H1 (cell line): ENCODE measurements at regions not wholly inside any gene's neighbourhood (a gene's known extent, or its start where the extent isn't known, plus 50 kb on each side); places are given as distances from the start of the nearest gene placed in this dataset.

ENCODE experiments used
- CTCF ChIA-PET: fragments of 300-600 bp; sonication (Branson Sonifier 250); formaldehyde crosslinking; loops from one replicate; lab custom pipeline; 2021; ENCODE audit not compliant: partially characterized antibody; lab: Charles Lee
- POLR2A ChIA-PET: fragments of 300-600 bp; sonication (Branson Sonifier 250); formaldehyde crosslinking; loops from one replicate; lab custom pipeline; 2021; ENCODE audit warnings: inconsistent platforms; ENCODE audit not compliant: partially characterized antibody; lab: Charles Lee
- DNase-seq, 2 experiments: peaks; one replicate each; pipeline versions ENCODE4 v3.0.0 to v3.0.0-alpha.2; 2010 to 2022; ENCODE audit warnings: low spot score in 2 of 2, low read depth in 1 of 2, mixed read lengths in 1 of 2
- FAIRE-seq: peaks from 2 replicates; lab custom pipeline; 2011; peaks lifted over from hg19 to GRCh38; lab: Jason Lieb, UNC
- H2AFZ ChIP-seq: 2 replicates; pipeline ENCODE4 v1.8.1; 2012; ENCODE audit warnings: low read length, inconsistent platforms
- H2AK5ac ChIP-seq: 2 replicates; pipeline ENCODE4 v1.6.1; 2013; ENCODE audit warnings: low read depth, low read length
- H2BK120ac ChIP-seq: replicated peaks from 2 replicates; pipeline ENCODE3; 2013; ENCODE audit warnings: low read depth, low read length, inconsistent platforms
- H2BK12ac ChIP-seq: 2 replicates; pipeline ENCODE4 v1.6.1; 2013; ENCODE audit warnings: low read depth, low read length
- H2BK15ac ChIP-seq: 2 replicates; pipeline ENCODE4 v1.6.1; 2013; ENCODE audit warnings: low read length
- H2BK20ac ChIP-seq: 2 replicates; pipeline ENCODE4 v1.6.1; 2013; ENCODE audit warnings: low read length
- H2BK5ac ChIP-seq: 2 replicates; pipeline ENCODE4 v1.6.1; 2013; ENCODE audit warnings: low read depth, low read length
- H3K14ac ChIP-seq: 2 replicates; pipeline ENCODE4 v1.6.1; 2013; ENCODE audit warnings: inconsistent platforms; ENCODE audit not compliant: insufficient read length
- H3K18ac ChIP-seq: 2 replicates; pipeline ENCODE4 v1.6.1; 2013; ENCODE audit warnings: low read length; ENCODE audit errors: extremely low read depth
- H3K23ac ChIP-seq: 2 replicates; pipeline ENCODE4 v1.6.1; 2013; ENCODE audit warnings: inconsistent platforms; ENCODE audit not compliant: insufficient read length
- H3K23me2 ChIP-seq: 2 replicates; pipeline ENCODE4 v1.6.1; 2013; ENCODE audit warnings: low read depth, low read length
- H3K27ac ChIP-seq: 2 replicates; pipeline ENCODE4 v1.6.1; 2011; ENCODE audit warnings: low read depth, low read length, inconsistent platforms
- H3K27me3 ChIP-seq, 4 experiments: replicated peaks in 1 of 4; 1 replicate in 1 of 4; 2 replicates in 3 of 4; pipeline versions ENCODE4 v1.6.1 to v1.8.1; 2011 to 2013; ENCODE audit warnings: low read length in 3 of 4, mild to moderate bottlenecking in 3 of 4, inconsistent platforms in 2 of 4, mixed read lengths in 2 of 4, moderate library complexity in 1 of 4; ENCODE audit not compliant: control insufficient read depth in 3 of 4, insufficient read depth in 3 of 4; ENCODE audit errors: extremely low read depth in 1 of 4
- H3K36me3 ChIP-seq, 4 experiments: 2 replicates each; pipeline versions ENCODE4 v1.6.1 to v1.8.1; 2011 to 2013; ENCODE audit warnings: mild to moderate bottlenecking in 4 of 4, low read length in 3 of 4, moderate library complexity in 2 of 4, control low read depth in 1 of 4, inconsistent platforms in 1 of 4; ENCODE audit not compliant: insufficient read depth in 4 of 4, control insufficient read depth in 2 of 4
- H3K4ac ChIP-seq: replicated peaks from 2 replicates; pipeline ENCODE3; 2013; ENCODE audit warnings: low read length, low read depth, mixed read lengths, inconsistent platforms; ENCODE audit not compliant: insufficient read length
- H3K4me1 ChIP-seq, 4 experiments: replicated peaks in 1 of 4; 1 replicate in 1 of 4; 2 replicates in 3 of 4; pipeline versions ENCODE4 v1.6.1 to v1.8.1; 2011 to 2013; ENCODE audit warnings: low read length in 3 of 4, inconsistent platforms in 2 of 4, mixed read lengths in 1 of 4; ENCODE audit not compliant: insufficient read depth in 4 of 4, control insufficient read depth in 3 of 4
- H3K4me2 ChIP-seq, 2 experiments: 2 replicates each; pipeline versions ENCODE4 v1.6.1 to v1.8.1; 2011 to 2013; ENCODE audit warnings: low read depth in 2 of 2, low read length in 2 of 2, control low read depth in 1 of 2, inconsistent platforms in 1 of 2, mild to moderate bottlenecking in 1 of 2; ENCODE audit not compliant: insufficient read depth in 1 of 2
- H3K4me3 ChIP-seq, 4 experiments: fragments of 200-600, 300-600 bp in 1 of 4; sonication (generic), shearing (Covaris generic), sonication (Bioruptor Twin) in 1 of 4; 2 replicates each; pipeline versions ENCODE4 v1.5.1 to v1.8.1; 2011 to 2016; ENCODE audit warnings: low read length in 4 of 4, low read depth in 3 of 4, control low read depth in 2 of 4, inconsistent platforms in 2 of 4, mild to moderate bottlenecking in 2 of 4, mixed read lengths in 1 of 4, moderate library complexity in 1 of 4; ENCODE audit not compliant: insufficient read depth in 2 of 4; ENCODE audit errors: extremely low read depth in 1 of 4
- H3K56ac ChIP-seq: replicated peaks from 2 replicates; pipeline ENCODE3; 2013; ENCODE audit warnings: low read depth, mild to moderate bottlenecking, mixed read lengths, low read length, inconsistent platforms; ENCODE audit not compliant: insufficient read length
- H3K79me1 ChIP-seq: 2 replicates; pipeline ENCODE4 v1.6.1; 2013; ENCODE audit warnings: low read depth, low read length, control low read depth
- H3K79me2 ChIP-seq, 2 experiments: 2 replicates each; pipeline versions ENCODE4 v1.6.1 to v1.8.1; 2012 to 2013; ENCODE audit warnings: low read length in 2 of 2, mild to moderate bottlenecking in 2 of 2, inconsistent platforms in 1 of 2; ENCODE audit not compliant: insufficient read depth in 2 of 2, control insufficient read depth in 1 of 2
- H3K9ac ChIP-seq, 4 experiments: replicated peaks in 1 of 4; 1 replicate in 1 of 4; 2 replicates in 3 of 4; pipeline versions ENCODE4 v1.6.1 to v1.8.1; 2011 to 2013; ENCODE audit warnings: low read depth in 3 of 4, low read length in 3 of 4, control low read depth in 2 of 4, mild to moderate bottlenecking in 2 of 4, moderate library complexity in 2 of 4, inconsistent platforms in 1 of 4; ENCODE audit errors: extremely low read depth in 1 of 4
- H3K9me3 ChIP-seq, 2 experiments: 2 replicates each; pipeline versions ENCODE4 v1.6.1 to v1.8.1; 2012 to 2013; ENCODE audit warnings: mild to moderate bottlenecking in 2 of 2, moderate library complexity in 2 of 2, control low read depth in 1 of 2, inconsistent platforms in 1 of 2, low read depth in 1 of 2, low read length in 1 of 2, mixed read lengths in 1 of 2; ENCODE audit not compliant: insufficient read depth in 2 of 2
- H4K20me1 ChIP-seq, 2 experiments: replicated peaks in 1 of 2; 2 replicates each; pipeline versions ENCODE3 to v1.8.1; 2011 to 2013; ENCODE audit warnings: inconsistent platforms in 2 of 2, low read length in 2 of 2, mild to moderate bottlenecking in 1 of 2; ENCODE audit not compliant: insufficient read depth in 2 of 2, control insufficient read depth in 1 of 2
- H4K5ac ChIP-seq: 2 replicates; pipeline ENCODE4 v1.6.1; 2013; ENCODE audit warnings: low read length, low read depth, mixed read lengths, inconsistent platforms; ENCODE audit not compliant: insufficient read length
- H4K8ac ChIP-seq: 2 replicates; pipeline ENCODE4 v1.8.0; 2013; ENCODE audit warnings: mild to moderate bottlenecking, moderate library complexity, low read length, inconsistent platforms; ENCODE audit not compliant: insufficient read depth; ENCODE audit errors: extremely low read depth
- H4K91ac ChIP-seq: replicated peaks from 2 replicates; pipeline ENCODE3; 2013; ENCODE audit warnings: low read length, mixed read lengths, inconsistent platforms; ENCODE audit not compliant: insufficient read length
- CBX8 ChIP-seq: fragments of 300-800, 300-1000 bp; sonication (generic); IDR thresholded peaks from 2 replicates; pipeline ENCODE4 v1.7.1; 2016; ENCODE audit warnings: low read depth, low read length, borderline replicate concordance
- CEBPB ChIP-seq: IDR thresholded peaks from 2 replicates; pipeline ENCODE4 v1.6.1; 2012; ENCODE audit warnings: low read depth, low read length
- CHD1 ChIP-seq: IDR thresholded peaks from 2 replicates; pipeline ENCODE4 v1.6.1; 2012; ENCODE audit warnings: low read depth, low read length, improper control_type of control experiment
- CHD2 ChIP-seq: IDR thresholded peaks from 2 replicates; pipeline ENCODE4 v1.6.1; 2012; ENCODE audit warnings: low read length, improper control_type of control experiment
- KDM4A ChIP-seq: IDR thresholded peaks from one replicate; pipeline ENCODE4 v1.7.1; 2012; ENCODE audit warnings: low read depth, mild to moderate bottlenecking, moderate library complexity, low read length, inconsistent platforms; ENCODE audit not compliant: severe bottlenecking
- PHF8 ChIP-seq: fragments of 200-600 bp; sonication (generic); conservative IDR thresholded peaks from 2 replicates; pipeline ENCODE4 v1.7.1; 2012; ENCODE audit warnings: low read depth, mild to moderate bottlenecking, inconsistent platforms, low read length, moderate library complexity
- SIN3A ChIP-seq, 2 experiments: IDR thresholded peaks in 1 of 2; conservative IDR thresholded peaks in 1 of 2; 2 replicates each; pipeline ENCODE4 v1.6.1; 2011 to 2012; ENCODE audit warnings: low read length in 2 of 2, improper control_type of control experiment in 1 of 2, low read depth in 1 of 2, mild to moderate bottlenecking in 1 of 2
- SRF ChIP-seq: IDR thresholded peaks from 2 replicates; pipeline ENCODE4 v1.6.1; 2011; ENCODE audit warnings: mild to moderate bottlenecking, low read depth, low read length, moderate library complexity
- WGBS, 2 experiments: shearing (Covaris generic) in 1 of 2; methylation state at CpG; one replicate each; pipeline versions ENCODE4 v1.1.6 to v1.1.7; 2013 to 2015; ENCODE audit warnings: low lambda C conversion rate in 2 of 2, mixed read lengths in 2 of 2, inconsistent platforms in 1 of 2, low coverage in 1 of 2, missing lambda C conversion rate in 1 of 2; ENCODE audit not compliant: insufficient replicate concordance in 2 of 2, insufficient coverage in 1 of 2, insufficient read length in 1 of 2; ENCODE audit errors: extremely low coverage in 1 of 2, missing lambda C conversion rate in 1 of 2; 5-methylcytosine and 5-hydroxymethylcytosine counted together
- TF ChIP-seq, protein P1 (sequence below), 3 experiments: IDR thresholded peaks; 1 replicate in 2 of 3; 2 replicates in 1 of 3; pipeline versions ENCODE4 v1.5.1 to v1.6.1; 2011; ENCODE audit warnings: low read length in 3 of 3, mild to moderate bottlenecking in 3 of 3, inconsistent platforms in 2 of 3, low read depth in 1 of 3, moderate library complexity in 1 of 3; ENCODE audit not compliant: insufficient read depth in 1 of 3; ENCODE audit errors: control extremely low read depth in 1 of 3

DNA sequence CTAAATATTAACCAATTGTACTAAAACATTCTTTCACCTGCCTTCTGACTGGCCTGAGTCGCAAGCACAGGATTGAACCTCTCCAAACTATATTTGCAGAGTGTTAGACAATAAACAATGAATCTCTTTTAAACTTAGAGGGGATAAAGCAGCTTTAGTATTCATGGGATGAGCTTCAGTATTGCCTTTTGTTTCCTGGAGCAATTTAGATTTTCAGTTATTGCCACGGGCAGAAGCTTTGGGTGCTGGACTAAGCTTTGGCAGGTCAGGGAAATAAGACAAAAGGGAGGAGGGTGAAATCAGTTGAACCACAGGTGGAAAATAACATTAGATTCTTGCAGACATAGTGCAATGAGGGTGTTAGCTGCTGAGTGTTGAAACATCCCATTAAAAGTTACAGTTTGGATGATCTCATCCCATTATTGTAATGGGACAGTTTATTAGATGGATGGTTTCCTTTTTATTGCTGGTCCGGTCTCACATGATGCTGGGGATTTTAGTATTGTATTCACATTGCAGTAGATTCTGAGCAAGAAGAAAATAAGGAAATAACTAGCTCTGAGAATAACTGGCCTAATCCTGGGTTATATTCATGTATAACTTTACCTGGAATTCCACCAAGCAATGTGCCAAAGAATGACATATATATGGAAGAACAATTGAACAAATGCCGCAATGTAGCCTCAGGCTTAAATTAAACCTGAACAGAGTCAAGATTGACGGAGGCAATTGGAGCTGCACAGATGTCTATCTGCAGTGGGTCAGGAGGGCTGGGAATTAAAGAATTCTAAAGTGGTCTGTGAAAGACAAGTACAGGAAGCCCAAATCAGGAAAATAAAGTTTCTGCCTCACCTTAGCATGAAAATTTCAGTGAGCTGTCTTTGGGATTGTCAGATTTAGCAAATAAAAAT, 1092.8 kb upstream of the SEL1L start:
- Histone ChIP-seq H4K5ac (no peak overlapping the region), H2BK15ac (no peak overlapping the region), H3K36me3 (no peaks in the 10 kb centered on the region), H3K9me3 (no peaks in the 10 kb centered on the region), H3K18ac (no peak overlapping the region), H3K4me2 (no peak overlapping the region), H2AFZ (no peak overlapping the region), H3K23me2 (no peaks in the 10 kb centered on the region), H3K79me1 (no peaks in the 10 kb centered on the region), H3K23ac (no peak overlapping the region), H3K79me2 (no peaks in the 10 kb centered on the region), H4K8ac (no peak overlapping the region), H3K14ac (no peak overlapping the region), H3K4me3 (no peak overlapping the region), H4K20me1 (no peaks in the 10 kb centered on the region), H2BK5ac (no peak overlapping the region), H3K27me3 (peaks cover 0 to 2% (median 0%) of the 10 kb centered on the region in 4 experiments; a peak in 1 of 7 replicates), H2AK5ac (no peak overlapping the region), H2BK20ac (no peak overlapping the region), H3K56ac (no peak overlapping the region), H3K27ac (no peak overlapping the region), H4K91ac (no peak overlapping the region), H2BK12ac (no peak overlapping the region), H3K9ac (no peak overlapping the region), H2BK120ac (no peak overlapping the region), H3K4me1 (no peaks in the 10 kb centered on the region), H3K4ac (no peak overlapping the region)
- WGBS, 2 experiments = 82% methylated on average over 5 of the region's 5 CpGs; no CpG with 5 or more reads in 1 of the 2 experiments
- ChIA-PET CTCF (no interaction called here), POLR2A (no interaction called here)
- no peak for FAIRE-seq
- DNase-seq = no peak
- TF ChIP-seq CHD2 (no peak), KDM4A (no peak), CBX8 (no peak), SRF (no peak), CEBPB (no peak), PHF8 (no peak), CHD1 (no peak), SIN3A (conservative IDR thresholded peaks at IDR 0.05 in 1 of 2, IDR thresholded peaks at IDR 0.05 in 1 of 2; ENCODE audit: low read depth in 1 of 2, low read length in 2 of 2) (no peak)
- TF ChIP-seq, protein P1, sequence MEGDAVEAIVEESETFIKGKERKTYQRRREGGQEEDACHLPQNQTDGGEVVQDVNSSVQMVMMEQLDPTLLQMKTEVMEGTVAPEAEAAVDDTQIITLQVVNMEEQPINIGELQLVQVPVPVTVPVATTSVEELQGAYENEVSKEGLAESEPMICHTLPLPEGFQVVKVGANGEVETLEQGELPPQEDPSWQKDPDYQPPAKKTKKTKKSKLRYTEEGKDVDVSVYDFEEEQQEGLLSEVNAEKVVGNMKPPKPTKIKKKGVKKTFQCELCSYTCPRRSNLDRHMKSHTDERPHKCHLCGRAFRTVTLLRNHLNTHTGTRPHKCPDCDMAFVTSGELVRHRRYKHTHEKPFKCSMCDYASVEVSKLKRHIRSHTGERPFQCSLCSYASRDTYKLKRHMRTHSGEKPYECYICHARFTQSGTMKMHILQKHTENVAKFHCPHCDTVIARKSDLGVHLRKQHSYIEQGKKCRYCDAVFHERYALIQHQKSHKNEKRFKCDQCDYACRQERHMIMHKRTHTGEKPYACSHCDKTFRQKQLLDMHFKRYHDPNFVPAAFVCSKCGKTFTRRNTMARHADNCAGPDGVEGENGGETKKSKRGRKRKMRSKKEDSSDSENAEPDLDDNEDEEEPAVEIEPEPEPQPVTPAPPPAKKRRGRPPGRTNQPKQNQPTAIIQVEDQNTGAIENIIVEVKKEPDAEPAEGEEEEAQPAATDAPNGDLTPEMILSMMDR (IDR thresholded peaks at IDR 0.05; ENCODE audit: control extremely low read depth in 1 of 3, insufficient read depth in 1 of 3, low read depth in 1 of 3, low read length in 3 of 3) = no peak
